ENCODE measurements at regions not wholly inside any gene's neighbourhood (a gene's known extent, or its start where the extent isn't known, plus 50 kb on each side); places are given as distances from the start of the nearest gene placed in this dataset.

DNA sequence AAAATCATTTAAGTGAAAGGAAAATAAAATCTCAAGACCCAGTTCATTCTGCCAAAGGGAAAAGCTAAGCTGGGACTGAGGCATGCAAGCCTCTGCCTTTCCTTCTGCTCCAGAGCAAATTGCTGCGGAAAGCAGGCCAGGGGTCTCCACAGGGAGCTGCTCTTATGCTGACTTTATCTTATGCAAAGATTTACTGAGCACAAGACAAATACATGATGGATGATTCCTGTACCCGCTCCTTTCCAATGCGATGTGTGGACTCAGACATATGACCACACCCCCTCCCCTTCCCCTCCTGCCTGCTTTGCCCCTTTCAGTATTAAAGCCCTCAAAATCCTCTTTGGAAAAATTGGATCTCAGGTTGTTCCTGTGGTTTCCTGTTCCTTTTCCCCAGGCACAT is 74.2 kb upstream of the INSIG1 start:
- TF ChIP-seq YY1 (IDR thresholded peaks at IDR 0.05; ENCODE audit: insufficient read depth, insufficient read length) (no peak), ZNF274 (IDR thresholded peaks at IDR 0.05; ENCODE audit: low read depth, low read length) (no peak)
